ES-I3 (cell line): ENCODE measurements at regions not wholly inside any gene's neighbourhood (a gene's known extent, or its start where the extent isn't known, plus 50 kb on each side); places are given as distances from the start of the nearest gene placed in this dataset.
"Not testable (repeated sequence)": the region's sequence is repeated elsewhere in the genome, so short reads cannot be mapped to it uniquely, and the experiment has no call there.

Experiments used
- H3K36me3 ChIP-seq: 2 replicates; pipeline ENCODE4 v1.6.1; 2013; ENCODE audit warnings: mild to moderate bottlenecking, low read length, control low read depth, moderate library complexity; ENCODE audit not compliant: insufficient read depth
- H3K4me1 ChIP-seq: 2 replicates; pipeline ENCODE4 v1.6.1; 2013; ENCODE audit warnings: mild to moderate bottlenecking, control low read depth, low read length; ENCODE audit not compliant: insufficient read depth
- H3K9ac ChIP-seq: 2 replicates; pipeline ENCODE4 v1.6.1; 2013; ENCODE audit warnings: low read depth, mild to moderate bottlenecking, low read length, moderate library complexity
- H3K9me3 ChIP-seq: 2 replicates; pipeline ENCODE4 v1.6.1; 2013; ENCODE audit warnings: mild to moderate bottlenecking, low read length, moderate library complexity; ENCODE audit not compliant: control insufficient read depth, insufficient read depth

- H3K4me1 ChIP-seq, result peaks cover 4% of the 10 kb centered on the region; the same call in 1 of the 2 replicates
- H3K9me3 ChIP-seq, result no peaks in the 10 kb centered on the region
- H3K9ac ChIP-seq, result no peak overlapping the region
- H3K36me3 ChIP-seq, result no peaks in the 10 kb centered on the region
Measured at GRCh38 chrX:36804066-36804465, 204.1 kb upstream of the FAM47C start.

- Histone ChIP-seq H3K36me3 (no peaks in the 10 kb centered on the region), H3K9me3 (no peaks in the 10 kb centered on the region), H3K9ac (no peak overlapping the region), H3K4me1 (no peaks in the 10 kb centered on the region)
Measured at GRCh38 chrX:36844857-36845256, 163.3 kb upstream of the FAM47C start.

DNA sequence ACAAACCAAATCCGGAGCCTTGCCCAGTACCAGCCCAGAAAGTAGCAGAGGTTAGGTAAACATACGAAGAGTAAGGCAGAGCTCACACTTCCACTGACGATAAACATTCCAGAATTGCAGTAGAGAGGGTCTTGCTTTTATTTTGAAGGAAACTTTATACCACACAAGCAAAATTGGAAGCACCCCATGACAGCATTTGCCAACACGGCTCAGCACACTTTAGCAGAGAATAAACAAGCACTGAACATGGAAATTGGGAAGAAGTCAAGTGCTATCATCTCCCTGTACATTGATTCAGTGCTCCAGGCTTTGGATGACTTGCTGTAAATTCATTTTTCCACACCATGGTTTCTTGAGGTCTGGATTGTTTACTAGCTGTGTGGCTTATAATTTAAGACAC, 160.7 kb upstream of the FAM47C start:
- H3K4me1 ChIP-seq, result no peaks in the 10 kb centered on the region
- H3K9me3 ChIP-seq, result no peaks in the 10 kb centered on the region
- no peak overlapping the region for H3K9ac ChIP-seq
- H3K36me3 ChIP-seq, result no peaks in the 10 kb centered on the region

DNA sequence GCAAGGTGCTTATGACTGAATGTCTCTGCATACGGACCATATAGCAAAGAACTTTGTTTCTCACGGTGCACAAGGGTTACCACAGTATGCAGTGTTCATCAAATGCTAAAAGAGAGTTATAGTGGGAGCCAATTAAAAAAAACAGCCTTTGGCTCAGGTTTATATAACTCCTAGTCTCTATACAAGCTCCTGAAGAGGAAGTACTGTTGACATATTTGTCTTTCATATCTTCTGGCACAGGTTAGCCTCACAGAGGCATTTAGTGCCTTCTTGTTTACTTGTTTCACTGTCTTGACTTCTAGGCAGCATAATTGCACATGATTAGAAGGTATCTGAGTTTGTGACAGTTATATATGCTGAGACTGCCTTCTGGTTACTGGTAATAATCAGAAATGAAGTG, 158.8 kb upstream of the FAM47C start:
- Histone ChIP-seq H3K4me1 (no peaks in the 10 kb centered on the region), H3K36me3 (no peaks in the 10 kb centered on the region), H3K9me3 (no peaks in the 10 kb centered on the region), H3K9ac (no peak overlapping the region)

GRCh38 chrX:36856849-36857248, 151.3 kb upstream of the FAM47C start:
- no peaks in the 10 kb centered on the region for H3K36me3 ChIP-seq

GRCh38 chrX:36859231-36859630, 148.9 kb upstream of the FAM47C start:
- Histone ChIP-seq H3K9me3 (no peaks in the 10 kb centered on the region), H3K36me3 (no peaks in the 10 kb centered on the region), H3K4me1 (peaks cover 10% of the 10 kb centered on the region), H3K9ac (no peak overlapping the region)

More at GRCh38 chrX:36856849-36857248, 151.3 kb upstream of the FAM47C start:
- no peaks in the 10 kb centered on the region; the same call in 1 of the 2 replicates for H3K4me1 ChIP-seq
- H3K9me3 ChIP-seq, result no peaks in the 10 kb centered on the region
- no peak overlapping the region for H3K9ac ChIP-seq

GRCh38 chrX:36861601-36862000, 146.6 kb upstream of the FAM47C start:
- Histone ChIP-seq H3K9ac (no peak overlapping the region), H3K36me3 (no peaks in the 10 kb centered on the region), H3K9me3 (no peaks in the 10 kb centered on the region), H3K4me1 (peaks cover 10% of the 10 kb centered on the region)

GRCh38 chrX:36867143-36867542, 141.0 kb upstream of the FAM47C start:
- H3K4me1 ChIP-seq, result peaks cover 10% of the 10 kb centered on the region; the same call in 1 of the 2 replicates
- H3K9me3 ChIP-seq, result no peaks in the 10 kb centered on the region
- H3K36me3 ChIP-seq, result no peaks in the 10 kb centered on the region
- no peak overlapping the region for H3K9ac ChIP-seq

GRCh38 chrX:36868592-36868991, 139.6 kb upstream of the FAM47C start:
- H3K9me3 ChIP-seq, result no peaks in the 10 kb centered on the region
- peaks cover 2% of the 10 kb centered on the region; the same call in 1 of the 2 replicates for H3K4me1 ChIP-seq
- H3K9ac ChIP-seq, result no peak overlapping the region
- H3K36me3 ChIP-seq, result no peaks in the 10 kb centered on the region

DNA sequence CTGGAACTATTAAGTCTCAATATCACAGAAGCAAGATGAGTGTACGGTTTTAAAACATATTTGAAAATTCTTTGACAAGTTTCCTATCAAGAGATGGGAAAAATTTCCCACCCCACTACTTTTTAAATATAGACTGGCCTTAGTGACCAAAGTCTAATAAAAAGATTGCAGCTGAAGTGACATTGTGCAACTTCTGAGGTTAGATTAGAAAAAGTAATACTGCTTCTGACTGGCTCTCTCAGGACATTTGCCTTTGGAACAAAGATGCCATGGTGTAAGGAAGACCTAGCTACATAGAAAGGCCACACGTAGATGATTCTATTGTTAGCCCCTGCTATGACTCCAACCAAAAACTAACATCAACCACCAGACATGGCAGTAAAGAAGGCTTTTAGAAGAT, 138.7 kb upstream of the FAM47C start:
- H3K9me3 ChIP-seq, result no peaks in the 10 kb centered on the region
- H3K36me3 ChIP-seq, result no peaks in the 10 kb centered on the region
- H3K4me1 ChIP-seq, result no peaks in the 10 kb centered on the region
- H3K9ac ChIP-seq, result no peak overlapping the region

DNA sequence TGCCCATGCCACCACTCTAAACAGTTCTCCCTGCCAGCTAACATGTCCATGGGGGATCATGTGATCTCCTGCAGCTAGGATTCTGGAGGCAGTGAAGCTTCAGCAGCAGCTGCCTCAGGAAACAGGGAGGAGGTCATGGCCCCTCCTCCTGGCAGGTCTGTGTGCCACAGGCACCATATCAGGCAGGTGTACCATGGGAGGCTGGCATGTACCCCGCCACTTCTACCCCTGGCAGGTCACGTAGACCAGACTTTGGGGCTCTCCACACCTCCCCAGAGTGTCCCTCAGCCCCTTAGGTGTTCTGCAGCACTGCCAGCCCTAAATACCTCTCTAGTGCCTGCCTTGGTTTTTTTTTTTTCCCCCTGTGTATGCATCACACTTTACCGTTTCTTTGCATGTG, 110.5 kb upstream of the FAM47C start:
- H3K36me3 ChIP-seq, result no peaks in the 10 kb centered on the region
- H3K4me1 ChIP-seq, result no peaks in the 10 kb centered on the region
- H3K9me3 ChIP-seq, result no peaks in the 10 kb centered on the region
- H3K9ac ChIP-seq, result no peak overlapping the region

DNA sequence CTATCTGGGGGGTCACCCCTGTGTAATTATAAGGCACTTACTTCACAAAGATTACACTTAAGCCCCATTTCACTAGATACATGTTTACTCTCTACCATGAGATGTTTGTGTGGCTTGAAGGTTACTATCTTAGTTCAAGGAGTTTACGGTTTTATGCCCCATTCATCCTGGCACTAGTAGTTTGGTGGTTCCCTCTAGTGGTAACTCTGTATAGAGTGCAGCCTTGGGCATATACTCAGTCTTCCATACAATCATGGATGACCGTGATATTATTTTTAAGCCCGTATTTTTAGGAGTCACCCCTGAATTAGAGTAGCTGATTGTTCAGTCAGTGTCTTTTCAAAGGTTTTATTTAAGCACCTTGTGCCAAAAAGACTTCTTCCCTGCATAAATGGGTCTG, 109.9 kb upstream of the FAM47C start:
- Histone ChIP-seq H3K9ac (no peak overlapping the region), H3K9me3 (no peaks in the 10 kb centered on the region), H3K4me1 (no peaks in the 10 kb centered on the region), H3K36me3 (no peaks in the 10 kb centered on the region)

DNA sequence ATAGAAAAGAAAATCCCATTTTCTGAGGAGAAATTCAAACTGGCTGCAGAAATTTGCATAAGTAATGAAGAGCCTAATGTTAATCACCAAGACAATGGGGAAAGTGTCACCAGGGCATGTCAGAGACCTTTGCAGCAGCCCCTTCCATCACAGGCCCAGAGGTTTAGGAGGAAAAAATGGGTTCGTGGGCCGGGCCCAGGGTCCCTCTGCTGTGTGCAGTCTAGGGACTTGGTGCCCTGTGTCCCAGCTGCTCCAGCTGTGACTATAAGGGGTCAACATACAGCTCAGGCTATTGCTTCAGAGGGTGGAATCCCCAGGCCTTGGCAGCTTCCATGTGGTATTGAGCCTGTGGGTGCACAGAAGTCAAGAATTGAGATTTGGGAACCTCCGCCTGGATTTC, 103.6 kb upstream of the FAM47C start:
- not testable (repeated sequence) for H3K9ac ChIP-seq, H3K36me3 ChIP-seq, H3K9me3 ChIP-seq, H3K4me1 ChIP-seq

DNA sequence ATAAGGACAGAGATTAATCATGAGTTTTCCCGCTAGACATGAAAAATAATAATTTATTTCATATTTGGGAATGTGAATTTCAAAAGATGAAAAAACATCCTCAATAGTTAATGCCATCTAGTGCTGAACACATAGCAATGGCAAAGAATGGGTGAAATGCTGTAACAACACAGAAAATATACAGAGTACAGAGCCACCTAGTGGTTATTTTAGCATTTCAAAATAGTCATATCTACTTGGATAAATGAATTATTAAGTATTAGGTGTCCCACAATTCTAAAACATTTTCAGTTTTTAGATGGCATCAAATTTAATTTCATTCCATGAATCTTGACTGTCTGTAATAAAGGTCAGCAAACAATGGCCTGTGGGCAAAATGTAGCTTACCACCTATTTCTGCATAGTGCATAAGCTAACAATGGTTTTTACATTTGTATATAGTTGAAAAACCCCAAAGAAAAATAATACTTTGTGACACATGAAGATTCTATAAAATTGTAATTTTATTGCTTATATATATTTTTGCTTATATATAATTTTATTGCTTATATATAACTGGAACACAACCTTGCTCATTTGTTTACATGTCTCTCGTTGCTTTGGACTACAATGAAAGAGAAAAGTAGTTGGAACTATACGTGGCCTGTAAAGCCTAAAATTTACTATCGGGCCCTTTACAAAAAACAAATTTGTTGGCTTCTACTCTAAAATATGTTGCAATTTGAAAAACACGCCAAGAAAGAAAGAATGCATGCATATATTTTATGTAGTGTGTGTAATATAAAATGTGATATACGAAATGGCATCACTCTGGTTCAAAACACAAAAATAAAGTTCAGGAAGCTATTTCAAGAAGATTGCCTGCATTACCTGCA, 99.1 kb upstream of the FAM47C start:
- no peaks in the 10 kb centered on the region for H3K4me1 ChIP-seq
- no peaks in the 10 kb centered on the region for H3K9me3 ChIP-seq
- H3K36me3 ChIP-seq, result no peaks in the 10 kb centered on the region
- H3K9ac ChIP-seq, result no peak overlapping the region

GRCh38 chrX:36909676-36910030, 98.5 kb upstream of the FAM47C start:
- Histone ChIP-seq H3K9me3 (no peaks in the 10 kb centered on the region), H3K36me3 (no peaks in the 10 kb centered on the region), H3K9ac (no peak overlapping the region), H3K4me1 (no peaks in the 10 kb centered on the region)
